ENCODE measurements at regions not wholly inside any gene's neighbourhood (a gene's known extent, or its start where the extent isn't known, plus 50 kb on each side); places are given as distances from the start of the nearest gene placed in this dataset.

DNA sequence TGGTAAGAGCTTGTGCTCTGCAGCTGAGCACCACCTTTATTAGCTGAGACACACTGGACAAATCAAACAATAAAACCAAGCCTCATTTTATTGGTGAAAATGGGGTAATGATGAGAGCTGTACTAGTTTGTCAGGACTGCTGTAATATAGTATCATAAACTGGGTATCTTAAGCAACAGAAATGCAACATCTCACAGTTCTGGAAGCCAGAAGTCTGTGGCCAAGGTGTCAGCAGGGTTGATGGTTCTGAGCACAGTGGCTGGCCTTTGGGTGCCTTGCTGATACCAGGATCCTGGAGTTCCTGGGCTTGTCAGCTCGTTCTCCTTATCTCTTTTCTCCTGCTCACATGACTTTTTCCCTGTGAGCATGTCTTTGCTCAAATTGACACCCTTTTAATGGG is 513.1 kb downstream of the IRX1 start:
- Histone ChIP-seq H3K4me3 (ENCODE audit: low read depth, low read length) (no peak overlapping the region), H3K9me3 (ENCODE audit: control insufficient read depth, insufficient read depth, low read depth, low read length) (no peaks in the 10 kb centered on the region), H3K27ac (ENCODE audit: extremely low read depth, low read depth, low read length) (no peak overlapping the region), H3K36me3 (ENCODE audit: control insufficient read depth in 2 of 2, insufficient read depth in 1 of 2, low read length in 2 of 2) (no peaks in the 10 kb centered on the region), H3K4me1 (ENCODE audit: control insufficient read depth, insufficient read depth, low read length) (no peaks in the 10 kb centered on the region)
- ChIA-PET CTCF (no interaction called here), POLR2A (no interaction called here)
- TF ChIP-seq ZNF175 (tag by site-specific recombination; IDR thresholded peaks at IDR 0.05) (no peak), KLF16 (tag by site-specific recombination; IDR thresholded peaks at IDR 0.05) (no peak)
- TF ChIP-seq, protein P1, sequence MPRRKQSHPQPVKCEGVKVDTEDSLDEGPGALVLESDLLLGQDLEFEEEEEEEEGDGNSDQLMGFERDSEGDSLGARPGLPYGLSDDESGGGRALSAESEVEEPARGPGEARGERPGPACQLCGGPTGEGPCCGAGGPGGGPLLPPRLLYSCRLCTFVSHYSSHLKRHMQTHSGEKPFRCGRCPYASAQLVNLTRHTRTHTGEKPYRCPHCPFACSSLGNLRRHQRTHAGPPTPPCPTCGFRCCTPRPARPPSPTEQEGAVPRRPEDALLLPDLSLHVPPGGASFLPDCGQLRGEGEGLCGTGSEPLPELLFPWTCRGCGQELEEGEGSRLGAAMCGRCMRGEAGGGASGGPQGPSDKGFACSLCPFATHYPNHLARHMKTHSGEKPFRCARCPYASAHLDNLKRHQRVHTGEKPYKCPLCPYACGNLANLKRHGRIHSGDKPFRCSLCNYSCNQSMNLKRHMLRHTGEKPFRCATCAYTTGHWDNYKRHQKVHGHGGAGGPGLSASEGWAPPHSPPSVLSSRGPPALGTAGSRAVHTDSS (tag by site-specific recombination; IDR thresholded peaks at IDR 0.05) = no peak

DNA sequence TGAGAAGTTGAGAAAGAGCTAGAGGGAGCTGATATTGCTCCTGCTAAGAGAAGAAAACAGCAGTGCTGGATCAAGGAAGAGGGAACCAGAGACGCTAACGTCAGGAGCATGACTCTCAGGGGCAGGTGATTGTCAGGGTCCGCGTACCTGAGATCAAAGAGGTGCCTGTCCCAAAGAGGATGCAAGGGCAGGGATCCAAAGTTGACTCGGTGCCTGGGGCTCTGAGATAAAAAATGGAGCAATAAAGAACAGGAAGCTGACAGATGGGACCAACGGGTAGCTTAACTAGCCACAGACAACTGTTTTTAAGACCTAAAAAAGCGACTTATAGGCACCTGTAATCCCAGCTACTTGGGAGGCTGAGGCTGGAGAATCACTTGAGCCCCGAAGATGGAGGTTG is 517.8 kb downstream of the IRX1 start:
- Histone ChIP-seq H3K36me3 (ENCODE audit: control insufficient read depth in 2 of 2, insufficient read depth in 1 of 2, low read length in 2 of 2) (no peaks in the 10 kb centered on the region), H3K27ac (ENCODE audit: extremely low read depth, low read depth, low read length) (no peak overlapping the region), H3K4me1 (ENCODE audit: control insufficient read depth, insufficient read depth, low read length) (no peaks in the 10 kb centered on the region), H3K9me3 (ENCODE audit: control insufficient read depth, insufficient read depth, low read depth, low read length) (no peaks in the 10 kb centered on the region), H3K4me3 (ENCODE audit: low read depth, low read length) (no peak overlapping the region)
- ChIA-PET CTCF (no interaction called here), POLR2A (no interaction called here)
- TF ChIP-seq, protein P2, sequence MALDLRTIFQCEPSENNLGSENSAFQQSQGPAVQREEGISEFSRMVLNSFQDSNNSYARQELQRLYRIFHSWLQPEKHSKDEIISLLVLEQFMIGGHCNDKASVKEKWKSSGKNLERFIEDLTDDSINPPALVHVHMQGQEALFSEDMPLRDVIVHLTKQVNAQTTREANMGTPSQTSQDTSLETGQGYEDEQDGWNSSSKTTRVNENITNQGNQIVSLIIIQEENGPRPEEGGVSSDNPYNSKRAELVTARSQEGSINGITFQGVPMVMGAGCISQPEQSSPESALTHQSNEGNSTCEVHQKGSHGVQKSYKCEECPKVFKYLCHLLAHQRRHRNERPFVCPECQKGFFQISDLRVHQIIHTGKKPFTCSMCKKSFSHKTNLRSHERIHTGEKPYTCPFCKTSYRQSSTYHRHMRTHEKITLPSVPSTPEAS (tag by site-specific recombination; IDR thresholded peaks at IDR 0.05) = no peak
- TF ChIP-seq, protein P3, sequence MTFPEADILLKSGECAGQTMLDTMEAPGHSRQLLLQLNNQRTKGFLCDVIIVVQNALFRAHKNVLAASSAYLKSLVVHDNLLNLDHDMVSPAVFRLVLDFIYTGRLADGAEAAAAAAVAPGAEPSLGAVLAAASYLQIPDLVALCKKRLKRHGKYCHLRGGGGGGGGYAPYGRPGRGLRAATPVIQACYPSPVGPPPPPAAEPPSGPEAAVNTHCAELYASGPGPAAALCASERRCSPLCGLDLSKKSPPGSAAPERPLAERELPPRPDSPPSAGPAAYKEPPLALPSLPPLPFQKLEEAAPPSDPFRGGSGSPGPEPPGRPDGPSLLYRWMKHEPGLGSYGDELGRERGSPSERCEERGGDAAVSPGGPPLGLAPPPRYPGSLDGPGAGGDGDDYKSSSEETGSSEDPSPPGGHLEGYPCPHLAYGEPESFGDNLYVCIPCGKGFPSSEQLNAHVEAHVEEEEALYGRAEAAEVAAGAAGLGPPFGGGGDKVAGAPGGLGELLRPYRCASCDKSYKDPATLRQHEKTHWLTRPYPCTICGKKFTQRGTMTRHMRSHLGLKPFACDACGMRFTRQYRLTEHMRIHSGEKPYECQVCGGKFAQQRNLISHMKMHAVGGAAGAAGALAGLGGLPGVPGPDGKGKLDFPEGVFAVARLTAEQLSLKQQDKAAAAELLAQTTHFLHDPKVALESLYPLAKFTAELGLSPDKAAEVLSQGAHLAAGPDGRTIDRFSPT (tag by site-specific recombination; IDR thresholded peaks at IDR 0.05) = no peak
- no peak for TF ChIP-seq ZNF629 (tag by site-specific recombination; IDR thresholded peaks at IDR 0.05)
- no peak for TF ChIP-seq ZNF660 (tag by site-specific recombination; IDR thresholded peaks at IDR 0.05)
- TF ChIP-seq, protein P4, sequence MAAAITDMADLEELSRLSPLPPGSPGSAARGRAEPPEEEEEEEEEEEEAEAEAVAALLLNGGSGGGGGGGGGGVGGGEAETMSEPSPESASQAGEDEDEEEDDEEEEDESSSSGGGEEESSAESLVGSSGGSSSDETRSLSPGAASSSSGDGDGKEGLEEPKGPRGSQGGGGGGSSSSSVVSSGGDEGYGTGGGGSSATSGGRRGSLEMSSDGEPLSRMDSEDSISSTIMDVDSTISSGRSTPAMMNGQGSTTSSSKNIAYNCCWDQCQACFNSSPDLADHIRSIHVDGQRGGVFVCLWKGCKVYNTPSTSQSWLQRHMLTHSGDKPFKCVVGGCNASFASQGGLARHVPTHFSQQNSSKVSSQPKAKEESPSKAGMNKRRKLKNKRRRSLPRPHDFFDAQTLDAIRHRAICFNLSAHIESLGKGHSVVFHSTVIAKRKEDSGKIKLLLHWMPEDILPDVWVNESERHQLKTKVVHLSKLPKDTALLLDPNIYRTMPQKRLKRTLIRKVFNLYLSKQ (tag by site-specific recombination; IDR thresholded peaks at IDR 0.05; ENCODE audit: borderline replicate concordance) = no peak
- TF ChIP-seq, protein P5, sequence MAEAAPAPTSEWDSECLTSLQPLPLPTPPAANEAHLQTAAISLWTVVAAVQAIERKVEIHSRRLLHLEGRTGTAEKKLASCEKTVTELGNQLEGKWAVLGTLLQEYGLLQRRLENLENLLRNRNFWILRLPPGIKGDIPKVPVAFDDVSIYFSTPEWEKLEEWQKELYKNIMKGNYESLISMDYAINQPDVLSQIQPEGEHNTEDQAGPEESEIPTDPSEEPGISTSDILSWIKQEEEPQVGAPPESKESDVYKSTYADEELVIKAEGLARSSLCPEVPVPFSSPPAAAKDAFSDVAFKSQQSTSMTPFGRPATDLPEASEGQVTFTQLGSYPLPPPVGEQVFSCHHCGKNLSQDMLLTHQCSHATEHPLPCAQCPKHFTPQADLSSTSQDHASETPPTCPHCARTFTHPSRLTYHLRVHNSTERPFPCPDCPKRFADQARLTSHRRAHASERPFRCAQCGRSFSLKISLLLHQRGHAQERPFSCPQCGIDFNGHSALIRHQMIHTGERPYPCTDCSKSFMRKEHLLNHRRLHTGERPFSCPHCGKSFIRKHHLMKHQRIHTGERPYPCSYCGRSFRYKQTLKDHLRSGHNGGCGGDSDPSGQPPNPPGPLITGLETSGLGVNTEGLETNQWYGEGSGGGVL (tag by site-specific recombination; IDR thresholded peaks at IDR 0.05) = no peak
- no peak for TF ChIP-seq ZSCAN16 (tag by site-specific recombination; IDR thresholded peaks at IDR 0.05)
- no peak for TF ChIP-seq SALL2 (tag by site-specific recombination; IDR thresholded peaks at IDR 0.05; ENCODE audit: borderline replicate concordance)

DNA sequence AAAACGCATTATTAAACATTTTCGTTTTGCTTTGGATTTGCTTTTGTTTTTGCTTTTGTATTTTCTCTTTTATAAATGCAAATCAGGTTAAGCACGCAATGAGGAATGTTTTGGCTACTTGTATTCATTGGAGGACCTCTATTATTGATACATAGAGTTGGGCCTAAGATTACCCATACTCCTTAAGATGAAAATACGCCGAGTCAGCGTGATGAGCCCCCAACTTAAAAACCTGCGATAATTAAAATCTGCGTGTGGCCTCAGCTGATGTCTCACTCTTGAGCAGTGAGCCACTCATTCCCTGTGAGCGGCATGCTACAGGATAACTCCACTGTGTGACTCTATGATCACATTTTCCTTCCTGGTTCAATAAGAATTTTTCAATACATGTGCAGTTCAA is 518.3 kb downstream of the IRX1 start:
- no peak overlapping the region for H3K4me3 ChIP-seq (ENCODE audit: low read depth, low read length)
- POLR2A ChIA-PET = no interaction called here
- no peak for TF ChIP-seq ZNF311 (tag by site-specific recombination; IDR thresholded peaks at IDR 0.05; ENCODE audit: borderline replicate concordance)
- TF ChIP-seq ZNF354C (tag by site-specific recombination; IDR thresholded peaks at IDR 0.05; ENCODE audit: borderline replicate concordance, low read depth) = no peak
- no peak for TF ChIP-seq ZNF404 (tag by site-specific recombination; IDR thresholded peaks at IDR 0.05)
- no peak for TF ChIP-seq ZNF629 (tag by site-specific recombination; IDR thresholded peaks at IDR 0.05)
- TF ChIP-seq ZNF37A (tag by site-specific recombination; IDR thresholded peaks at IDR 0.05) = no peak
- TF ChIP-seq MEIS1 (CRISPR knock-in tag; IDR thresholded peaks at IDR 0.05; ENCODE audit: borderline replicate concordance) = no peak
- no peak for TF ChIP-seq OVOL3 (tag by site-specific recombination; IDR thresholded peaks at IDR 0.05)
- no peak for TF ChIP-seq GLIS2 (tag by site-specific recombination; IDR thresholded peaks at IDR 0.05)
- no peak for TF ChIP-seq ZNF530 (tag by site-specific recombination; IDR thresholded peaks at IDR 0.05; ENCODE audit: low read depth)
- no peak for TF ChIP-seq KLF16 (tag by site-specific recombination; IDR thresholded peaks at IDR 0.05)
- no peak for TF ChIP-seq ZNF707 (tag by site-specific recombination; IDR thresholded peaks at IDR 0.05)
- no peak for TF ChIP-seq TCF7L2 (IDR thresholded peaks at IDR 0.05; ENCODE audit: borderline replicate concordance, low read depth, low read length)
- H3K27ac ChIP-seq (ENCODE audit: extremely low read depth, low read depth, low read length) = no peak overlapping the region
- H3K9me3 ChIP-seq (ENCODE audit: control insufficient read depth, insufficient read depth, low read depth, low read length) = no peaks in the 10 kb centered on the region
- H3K36me3 ChIP-seq (ENCODE audit: control insufficient read depth in 2 of 2, insufficient read depth in 1 of 2, low read length in 2 of 2) = no peaks in the 10 kb centered on the region
- CTCF ChIA-PET = no interaction called here
- H3K4me1 ChIP-seq (ENCODE audit: control insufficient read depth, insufficient read depth, low read length) = no peaks in the 10 kb centered on the region
